ENCODE measurements at regions not wholly inside any gene's neighbourhood (a gene's known extent, or its start where the extent isn't known, plus 50 kb on each side); places are given as distances from the start of the nearest gene placed in this dataset.

- TF ChIP-seq, protein P1, sequence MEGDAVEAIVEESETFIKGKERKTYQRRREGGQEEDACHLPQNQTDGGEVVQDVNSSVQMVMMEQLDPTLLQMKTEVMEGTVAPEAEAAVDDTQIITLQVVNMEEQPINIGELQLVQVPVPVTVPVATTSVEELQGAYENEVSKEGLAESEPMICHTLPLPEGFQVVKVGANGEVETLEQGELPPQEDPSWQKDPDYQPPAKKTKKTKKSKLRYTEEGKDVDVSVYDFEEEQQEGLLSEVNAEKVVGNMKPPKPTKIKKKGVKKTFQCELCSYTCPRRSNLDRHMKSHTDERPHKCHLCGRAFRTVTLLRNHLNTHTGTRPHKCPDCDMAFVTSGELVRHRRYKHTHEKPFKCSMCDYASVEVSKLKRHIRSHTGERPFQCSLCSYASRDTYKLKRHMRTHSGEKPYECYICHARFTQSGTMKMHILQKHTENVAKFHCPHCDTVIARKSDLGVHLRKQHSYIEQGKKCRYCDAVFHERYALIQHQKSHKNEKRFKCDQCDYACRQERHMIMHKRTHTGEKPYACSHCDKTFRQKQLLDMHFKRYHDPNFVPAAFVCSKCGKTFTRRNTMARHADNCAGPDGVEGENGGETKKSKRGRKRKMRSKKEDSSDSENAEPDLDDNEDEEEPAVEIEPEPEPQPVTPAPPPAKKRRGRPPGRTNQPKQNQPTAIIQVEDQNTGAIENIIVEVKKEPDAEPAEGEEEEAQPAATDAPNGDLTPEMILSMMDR (IDR thresholded peaks at IDR 0.05; ENCODE audit: unreplicated experiment), result no peak
- Mint-ChIP-seq H3K27ac (no peak overlapping the region), H3K36me3 (ENCODE audit: insufficient read depth) (no peaks in the 10 kb centered on the region), H3K9me3 (ENCODE audit: low read depth) (peaks cover 8% of the 10 kb centered on the region), H3K27me3 (peaks cover 5% of the 10 kb centered on the region), H3K4me1 (ENCODE audit: low read depth) (peaks cover 6% of the 10 kb centered on the region), H3K4me3 (ENCODE audit: low read depth) (no peak overlapping the region)
- no peak for DNase-seq (ENCODE audit: low spot score, unreplicated experiment)
These were observed 94.6 kb downstream of the TBXT start for GRCh38 chr6:166073082-166073481.

- no peak overlapping the region for H3K4me3 Mint-ChIP-seq (ENCODE audit: low read depth)
- no peak overlapping the region for H3K27ac Mint-ChIP-seq
- H3K9me3 Mint-ChIP-seq (ENCODE audit: low read depth), result peaks cover 11% of the 10 kb centered on the region
- H3K27me3 Mint-ChIP-seq, result peaks cover 5% of the 10 kb centered on the region
- H3K4me1 Mint-ChIP-seq (ENCODE audit: low read depth), result peaks cover 6% of the 10 kb centered on the region
- DNase-seq (ENCODE audit: low spot score, unreplicated experiment), result no peak
- TF ChIP-seq, protein P1 (IDR thresholded peaks at IDR 0.05; ENCODE audit: unreplicated experiment), result no peak
- no peaks in the 10 kb centered on the region for H3K36me3 Mint-ChIP-seq (ENCODE audit: insufficient read depth)
These were observed 98.9 kb downstream of the TBXT start for GRCh38 chr6:166068768-166069167.

DNA sequence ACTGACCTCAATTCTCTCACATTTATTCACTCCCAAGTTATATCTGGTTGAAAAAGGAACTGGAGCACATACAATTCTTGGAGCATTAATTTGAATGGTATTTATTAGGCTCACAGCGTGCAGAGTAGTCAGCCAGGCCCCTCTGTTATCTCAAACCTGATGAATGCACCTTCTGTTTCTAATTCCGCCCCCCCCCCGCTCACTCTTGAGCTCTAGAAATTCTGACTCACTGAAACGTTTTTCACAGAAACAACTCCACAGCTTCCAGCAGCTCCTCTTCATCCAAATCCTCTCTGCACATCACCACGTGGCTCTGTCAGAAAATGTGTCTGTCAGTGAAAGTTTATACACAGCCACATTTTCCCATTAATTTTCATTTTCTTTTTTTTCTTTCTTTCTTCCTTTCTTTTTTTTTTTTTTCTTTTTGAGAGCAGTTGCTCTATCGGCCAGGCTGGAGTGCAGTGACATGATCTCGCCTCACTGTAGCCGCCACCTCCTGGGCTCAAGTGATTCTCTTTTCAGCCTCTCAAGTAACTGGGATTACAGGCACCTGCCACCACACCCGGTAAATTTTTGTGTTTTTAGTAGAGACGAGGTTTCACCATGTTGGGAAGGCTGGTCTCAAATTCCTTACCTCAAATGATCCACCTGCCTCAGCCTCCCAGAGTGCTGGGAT is 109.4 kb downstream of the TBXT start:
- peak overlapping the region; percentile 96 for H3K27ac Mint-ChIP-seq
- no peak for DNase-seq (ENCODE audit: low spot score, unreplicated experiment)
- TF ChIP-seq, protein P1 (IDR thresholded peaks at IDR 0.05; ENCODE audit: unreplicated experiment), result no peak
- H3K9me3 Mint-ChIP-seq (ENCODE audit: low read depth), result peaks cover 24% of the 10 kb centered on the region
- peaks cover 1% of the 10 kb centered on the region for H3K36me3 Mint-ChIP-seq (ENCODE audit: insufficient read depth)
- H3K4me3 Mint-ChIP-seq (ENCODE audit: low read depth), result peak overlapping the region; percentile 6
- H3K27me3 Mint-ChIP-seq, result no peaks in the 10 kb centered on the region
- peaks cover 17% of the 10 kb centered on the region for H3K4me1 Mint-ChIP-seq (ENCODE audit: low read depth)

DNA sequence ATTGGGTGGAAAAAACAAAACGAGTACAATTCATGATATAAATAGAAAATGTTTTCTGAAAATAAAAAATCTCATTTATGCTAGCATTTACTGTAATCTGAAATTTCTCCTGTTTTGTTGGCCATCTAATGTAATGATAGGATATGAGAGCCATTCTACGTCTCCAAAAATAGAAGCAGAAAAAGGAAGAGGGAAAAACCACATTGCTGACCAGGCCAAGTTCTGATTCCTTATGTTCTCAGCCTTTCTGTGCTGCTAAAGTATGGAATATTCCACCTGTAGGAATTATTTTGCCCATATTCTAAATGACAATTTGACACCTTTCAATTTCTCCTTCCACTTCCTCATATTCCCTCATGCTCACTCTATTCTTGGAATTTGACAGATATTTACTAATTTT is 110.2 kb downstream of the TBXT start:
- no peak overlapping the region for H3K4me3 Mint-ChIP-seq (ENCODE audit: low read depth)
- peak overlapping the region; percentile 96 for H3K27ac Mint-ChIP-seq
- DNase-seq (ENCODE audit: low spot score, unreplicated experiment), result no peak
- TF ChIP-seq, protein P1 (IDR thresholded peaks at IDR 0.05; ENCODE audit: unreplicated experiment), result no peak
- H3K36me3 Mint-ChIP-seq (ENCODE audit: insufficient read depth), result peaks cover 1% of the 10 kb centered on the region
- peaks cover 27% of the 10 kb centered on the region for H3K9me3 Mint-ChIP-seq (ENCODE audit: low read depth)
- H3K27me3 Mint-ChIP-seq, result no peaks in the 10 kb centered on the region
- peaks cover 17% of the 10 kb centered on the region for H3K4me1 Mint-ChIP-seq (ENCODE audit: low read depth)

DNA sequence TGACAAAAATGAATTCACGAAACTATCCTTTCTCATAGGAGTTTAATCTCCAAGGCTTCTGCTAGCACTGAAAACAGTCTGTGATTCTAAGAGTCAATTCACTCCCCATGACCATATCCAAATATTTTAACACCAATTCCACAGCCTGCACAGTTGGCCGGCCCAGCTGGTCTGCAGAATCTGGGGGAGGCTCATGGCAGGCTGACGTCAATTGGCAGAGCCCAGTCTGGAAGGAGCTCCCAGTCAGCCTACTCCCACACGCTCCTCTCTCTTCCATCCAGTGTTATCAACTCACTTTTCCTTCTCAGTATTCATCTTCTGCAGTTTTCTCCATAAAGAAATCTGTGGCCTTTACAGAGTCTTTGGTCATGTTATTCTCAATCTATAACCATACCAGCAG is 111.0 kb downstream of the TBXT start:
- peaks cover 4% of the 10 kb centered on the region for H3K36me3 Mint-ChIP-seq (ENCODE audit: insufficient read depth)
- TF ChIP-seq, protein P1 (IDR thresholded peaks at IDR 0.05; ENCODE audit: unreplicated experiment), result no peak
- no peak overlapping the region for H3K27ac Mint-ChIP-seq
- peaks cover 17% of the 10 kb centered on the region for H3K4me1 Mint-ChIP-seq (ENCODE audit: low read depth)
- no peak overlapping the region for H3K4me3 Mint-ChIP-seq (ENCODE audit: low read depth)
- DNase-seq (ENCODE audit: low spot score, unreplicated experiment), result no peak
- peaks cover 35% of the 10 kb centered on the region for H3K9me3 Mint-ChIP-seq (ENCODE audit: low read depth)
- H3K27me3 Mint-ChIP-seq, result no peaks in the 10 kb centered on the region
